Tibial artery (tissue), 4 donors: ENCODE measurements at regions not wholly inside any gene's neighbourhood (a gene's known extent, or its start where the extent isn't known, plus 50 kb on each side); places are given as distances from the start of the nearest gene placed in this dataset.

Experiments used
- DNase-seq, 2 donors: peaks; one replicate each; pipeline ENCODE4 v3.0.0-alpha.2; 2019
- H3K27ac ChIP-seq, 2 donors: fragments of 200-600 bp; sonication (generic) in 1 of 2; 1 replicate in 1 of 2; 2 replicates in 1 of 2; pipeline ENCODE4 v1.5.1; 2018 to 2019; ENCODE audit warnings: mild to moderate bottlenecking in 1 of 2
- H3K27me3 ChIP-seq, 2 donors: fragments of 200-600 bp; sonication (generic) in 1 of 2; one replicate each; pipeline versions ENCODE4 v1.5.1 to v1.6.0; 2016 to 2019
- H3K36me3 ChIP-seq, 3 donors: fragments of 200-600 bp; sonication (generic) in 2 of 3; one replicate each; pipeline ENCODE4 v1.5.1; 2016 to 2019; ENCODE audit warnings: mild to moderate bottlenecking in 2 of 3
- H3K4me1 ChIP-seq, 4 donors: fragments of 200-600 bp; sonication (generic) in 2 of 4; 1 replicate in 3 of 4; 2 replicates in 1 of 4; pipeline ENCODE4 v1.5.1; 2016 to 2019
- H3K4me3 ChIP-seq, 2 donors: fragments of 200-600 bp; sonication (generic) in 1 of 2; 1 replicate in 1 of 2; 2 replicates in 1 of 2; pipeline ENCODE4 v1.5.1; 2018 to 2019; ENCODE audit warnings: mild to moderate bottlenecking in 2 of 2
- H3K9me3 ChIP-seq, 3 donors: fragments of 200-600 bp; sonication (generic) in 1 of 3; one replicate each; pipeline ENCODE4 v1.5.1; 2016 to 2019
- intact Hi-C: fragments of 100-400 bp; cut with DNase I; formaldehyde crosslinking; loops from one replicate; pipeline ENCODE4 v1.15.0; 2023; ENCODE audit warnings: low total_unique reads
- TF ChIP-seq, protein P1 (sequence below), 2 experiments: fragments of 200-600 bp in 1 of 2; fragments of 450-650 bp in 1 of 2; IDR thresholded peaks; one replicate each; pipeline ENCODE4 v1.5.1; 2017 to 2019; ENCODE audit warnings: antibody characterized with exemption in 2 of 2, mild to moderate bottlenecking in 1 of 2, moderate library complexity in 1 of 2

DNA sequence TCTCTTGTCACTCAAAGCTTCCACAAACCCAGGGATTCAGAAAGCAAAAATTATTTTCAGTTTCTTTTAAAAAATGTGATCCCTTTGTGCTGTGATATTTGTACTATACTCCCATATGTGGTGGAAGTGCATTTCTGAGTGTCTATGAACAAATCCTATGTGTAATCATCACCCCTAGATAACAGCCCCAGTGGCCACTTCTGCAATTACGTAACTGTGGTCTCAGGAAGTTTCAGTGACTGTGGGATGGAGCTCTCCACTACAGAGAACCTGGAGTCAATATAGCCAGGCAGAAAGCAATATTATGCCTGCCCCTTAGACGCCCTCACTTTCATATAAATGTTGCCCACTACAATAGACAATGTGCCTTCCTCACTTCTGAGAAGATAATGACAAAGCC lies 1101.7 kb upstream of the GHITM start:
- H3K9me3 ChIP-seq, result peaks cover 0 to 4% (median 0%) of the 10 kb centered on the region in 3 donors
- H3K4me3 ChIP-seq, result no peak overlapping the region
- H3K27ac ChIP-seq, result no peak overlapping the region
- TF ChIP-seq, protein P1, sequence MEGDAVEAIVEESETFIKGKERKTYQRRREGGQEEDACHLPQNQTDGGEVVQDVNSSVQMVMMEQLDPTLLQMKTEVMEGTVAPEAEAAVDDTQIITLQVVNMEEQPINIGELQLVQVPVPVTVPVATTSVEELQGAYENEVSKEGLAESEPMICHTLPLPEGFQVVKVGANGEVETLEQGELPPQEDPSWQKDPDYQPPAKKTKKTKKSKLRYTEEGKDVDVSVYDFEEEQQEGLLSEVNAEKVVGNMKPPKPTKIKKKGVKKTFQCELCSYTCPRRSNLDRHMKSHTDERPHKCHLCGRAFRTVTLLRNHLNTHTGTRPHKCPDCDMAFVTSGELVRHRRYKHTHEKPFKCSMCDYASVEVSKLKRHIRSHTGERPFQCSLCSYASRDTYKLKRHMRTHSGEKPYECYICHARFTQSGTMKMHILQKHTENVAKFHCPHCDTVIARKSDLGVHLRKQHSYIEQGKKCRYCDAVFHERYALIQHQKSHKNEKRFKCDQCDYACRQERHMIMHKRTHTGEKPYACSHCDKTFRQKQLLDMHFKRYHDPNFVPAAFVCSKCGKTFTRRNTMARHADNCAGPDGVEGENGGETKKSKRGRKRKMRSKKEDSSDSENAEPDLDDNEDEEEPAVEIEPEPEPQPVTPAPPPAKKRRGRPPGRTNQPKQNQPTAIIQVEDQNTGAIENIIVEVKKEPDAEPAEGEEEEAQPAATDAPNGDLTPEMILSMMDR (IDR thresholded peaks at IDR 0.05), result no peak
- H3K4me1 ChIP-seq, result no peaks in the 10 kb centered on the region
- H3K27me3 ChIP-seq, result no peaks in the 10 kb centered on the region
- H3K36me3 ChIP-seq, result no peaks in the 10 kb centered on the region
- no peak for DNase-seq
- intact Hi-C loops, result no loop called here

DNA sequence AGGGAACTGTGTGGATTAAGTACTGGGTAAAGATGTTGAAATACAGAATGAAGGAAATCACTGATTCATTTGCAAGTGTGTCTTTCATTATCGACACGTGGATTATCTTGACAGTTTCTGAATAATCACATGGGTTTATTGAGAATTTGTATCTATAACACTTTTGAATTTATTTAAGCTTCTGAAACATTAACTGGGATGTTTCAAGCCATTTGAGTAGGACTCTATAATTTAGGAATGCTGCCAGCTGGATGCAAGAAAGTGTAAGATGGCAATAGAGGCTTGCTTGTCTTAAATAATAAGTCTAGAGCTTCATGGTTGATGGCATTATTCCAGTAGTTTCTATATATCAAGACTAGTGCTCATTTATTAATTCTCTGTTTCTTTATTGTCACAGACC lies 1100.7 kb upstream of the GHITM start:
- DNase-seq, result no peak
- intact Hi-C loops, result no loop called here
- TF ChIP-seq, protein P1 (IDR thresholded peaks at IDR 0.05), result no peak

DNA sequence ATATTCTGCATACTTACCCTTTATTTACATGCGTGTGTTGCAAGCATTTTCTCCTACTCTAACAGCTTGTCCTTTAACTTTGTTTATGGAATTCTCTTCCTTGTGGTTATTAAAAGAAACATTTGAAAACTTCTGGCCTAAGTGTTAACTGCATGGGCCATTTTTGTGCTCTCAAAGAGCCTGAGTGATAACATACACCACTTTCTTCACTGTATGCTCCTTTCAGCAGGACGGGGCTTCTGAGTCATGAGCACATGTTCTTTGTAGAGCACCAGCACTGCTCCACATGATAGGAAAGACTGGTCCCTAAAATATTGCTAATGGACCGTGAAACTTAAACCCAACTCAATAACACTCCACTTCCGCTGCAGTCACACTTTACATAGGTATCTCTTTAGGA lies 1093.6 kb upstream of the GHITM start:
- no peak for DNase-seq
- Histone ChIP-seq H3K36me3 (no peaks in the 10 kb centered on the region), H3K9me3 (no peaks in the 10 kb centered on the region), H3K27me3 (no peaks in the 10 kb centered on the region), H3K4me1 (no peaks in the 10 kb centered on the region), H3K4me3 (no peak overlapping the region), H3K27ac (no peak overlapping the region)
- TF ChIP-seq, protein P1 (IDR thresholded peaks at IDR 0.05), result no peak
- intact Hi-C loops, result no loop called here

More for the DNA sequence above, 1100.7 kb upstream of the GHITM start:
- H3K27me3 ChIP-seq, result no peaks in the 10 kb centered on the region
- H3K4me1 ChIP-seq, result no peaks in the 10 kb centered on the region
- peaks cover 0 to 4% (median 0%) of the 10 kb centered on the region in 3 donors for H3K9me3 ChIP-seq
- H3K27ac ChIP-seq, result no peak overlapping the region
- H3K4me3 ChIP-seq, result no peak overlapping the region
- no peaks in the 10 kb centered on the region for H3K36me3 ChIP-seq

DNA sequence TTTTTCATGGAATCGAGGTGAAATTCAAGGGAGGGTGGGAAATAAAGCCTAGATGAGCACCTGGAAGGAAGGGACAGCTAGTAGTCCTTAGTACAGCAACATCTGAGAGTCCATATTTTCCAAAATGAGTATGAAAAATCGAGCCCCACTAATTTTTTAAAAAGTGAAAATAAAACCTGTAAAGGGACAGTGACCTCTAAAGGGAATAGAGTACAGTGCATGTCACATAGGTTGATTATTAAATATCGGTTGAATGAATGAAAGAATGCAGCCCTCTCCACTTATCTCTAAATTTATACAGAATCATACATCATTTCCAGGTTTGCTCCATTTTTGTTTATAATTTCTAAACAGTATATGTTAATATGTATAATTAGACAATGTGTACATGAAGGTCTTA lies 1088.5 kb upstream of the GHITM start:
- intact Hi-C loops, result no loop called here
- TF ChIP-seq, protein P1 (IDR thresholded peaks at IDR 0.05), result no peak

DNA sequence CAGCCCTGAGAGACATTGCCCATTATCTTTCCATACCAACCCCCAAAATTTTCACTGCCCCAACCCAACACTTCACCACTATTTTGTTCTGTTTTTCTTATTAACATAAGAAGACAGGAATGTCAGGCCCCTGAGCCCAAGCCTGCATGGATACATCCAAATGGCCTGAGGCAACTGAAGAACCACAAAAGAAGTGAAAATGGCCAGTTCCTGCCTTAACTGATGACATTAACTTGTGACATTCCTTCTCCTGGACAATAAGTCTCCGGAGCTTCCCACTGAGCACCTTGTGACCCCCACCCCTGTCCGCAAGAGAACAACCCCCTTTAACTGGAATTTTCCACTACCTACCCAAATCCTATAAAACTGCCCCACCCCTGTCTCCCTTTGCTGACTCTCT lies 1076.4 kb upstream of the GHITM start:
- intact Hi-C loops, result no loop called here
- Histone ChIP-seq H3K4me3 (no peak overlapping the region), H3K4me1 (no peaks in the 10 kb centered on the region), H3K27ac (no peak overlapping the region), H3K9me3 (no peaks in the 10 kb centered on the region), H3K27me3 (no peaks in the 10 kb centered on the region), H3K36me3 (no peaks in the 10 kb centered on the region)
- TF ChIP-seq, protein P1 (IDR thresholded peaks at IDR 0.05), result no peak
- no peak for DNase-seq

More for the DNA sequence above, 1088.5 kb upstream of the GHITM start:
- Histone ChIP-seq H3K4me1 (no peaks in the 10 kb centered on the region), H3K9me3 (no peaks in the 10 kb centered on the region), H3K27ac (no peak overlapping the region), H3K36me3 (no peaks in the 10 kb centered on the region), H3K4me3 (no peak overlapping the region), H3K27me3 (no peaks in the 10 kb centered on the region)
- no peak for DNase-seq

DNA sequence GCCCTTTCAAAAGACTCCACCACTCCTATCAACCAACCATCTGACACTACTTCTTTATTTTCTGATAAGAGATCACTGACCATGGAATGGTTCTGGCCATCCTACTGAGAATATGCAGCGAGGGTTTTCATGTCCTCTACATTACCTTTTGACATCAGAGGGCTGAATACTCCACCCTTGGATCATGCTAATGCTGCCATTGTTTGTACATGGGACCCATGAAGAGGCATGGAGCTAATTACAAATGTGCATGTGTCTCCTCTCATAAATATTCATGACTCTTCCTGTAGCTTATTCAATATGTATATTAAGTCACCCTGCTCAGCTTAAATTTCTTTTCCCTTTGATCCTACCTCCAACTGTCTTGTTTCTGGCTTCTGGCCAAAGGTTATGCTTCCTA lies 1065.8 kb upstream of the GHITM start:
- TF ChIP-seq, protein P1 (IDR thresholded peaks at IDR 0.05), result no peak
- Histone ChIP-seq H3K27me3 (no peaks in the 10 kb centered on the region), H3K4me3 (no peak overlapping the region), H3K9me3 (no peaks in the 10 kb centered on the region), H3K4me1 (no peaks in the 10 kb centered on the region), H3K27ac (no peak overlapping the region), H3K36me3 (no peaks in the 10 kb centered on the region)
- DNase-seq, result no peak
- intact Hi-C loops, result no loop called here
